CD14-positive monocyte (primary cell): ENCODE measurements at regions not wholly inside any gene's neighbourhood (a gene's known extent, or its start where the extent isn't known, plus 50 kb on each side); places are given as distances from the start of the nearest gene placed in this dataset.

ENCODE experiments used
- DNase-seq, 3 donors: peaks; one replicate each; pipeline ENCODE4 v3.0.0-alpha.2; 2011 to 2022
- H2AFZ ChIP-seq: 2 replicates; pipeline ENCODE4 v1.6.0; 2012; ENCODE audit warnings: mild to moderate bottlenecking, low read depth, low read length, inconsistent platforms; ENCODE audit not compliant: insufficient read depth, poor library complexity, severe bottlenecking
- H3K27ac ChIP-seq, 2 donors: 1 replicate in 1 of 2; 2 replicates in 1 of 2; pipeline ENCODE4 v1.5.1; 2012 to 2013; ENCODE audit warnings: low read length in 2 of 2, control low read depth in 1 of 2, inconsistent platforms in 1 of 2, low read depth in 1 of 2, mild to moderate bottlenecking in 1 of 2
- H3K27me3 ChIP-seq, 2 donors: one replicate each; pipeline versions ENCODE4 v1.6.0 to v1.6.1; 2011 to 2013; ENCODE audit warnings: low read length in 2 of 2; ENCODE audit not compliant: control insufficient read depth in 2 of 2, insufficient read depth in 2 of 2
- H3K36me3 ChIP-seq, 2 donors: replicated peaks in 1 of 2; 1 replicate in 1 of 2; 2 replicates in 1 of 2; pipeline versions ENCODE4 v1.5.1 to v1.6.1; 2012 to 2013; ENCODE audit warnings: low read length in 2 of 2, control low read depth in 1 of 2, inconsistent platforms in 1 of 2, mild to moderate bottlenecking in 1 of 2; ENCODE audit not compliant: insufficient read depth in 2 of 2, control insufficient read depth in 1 of 2
- H3K4me1 ChIP-seq, 2 donors: 1 replicate in 1 of 2; 2 replicates in 1 of 2; pipeline versions ENCODE4 v1.5.1 to v1.6.1; 2012 to 2013; ENCODE audit warnings: low read length in 2 of 2, control low read depth in 1 of 2, inconsistent platforms in 1 of 2, mild to moderate bottlenecking in 1 of 2, moderate library complexity in 1 of 2; ENCODE audit not compliant: insufficient read depth in 2 of 2, control insufficient read depth in 1 of 2
- H3K4me2 ChIP-seq: replicated peaks from 2 replicates; pipeline ENCODE3; 2012; ENCODE audit warnings: low read length, moderate library complexity, mild to moderate bottlenecking; ENCODE audit not compliant: poor library complexity, severe bottlenecking; ENCODE audit errors: extremely low read depth
- H3K4me3 ChIP-seq, 3 experiments: fragments of 200-600 bp in 1 of 3; sonication (generic) in 1 of 3; replicated peaks in 1 of 3; 1 replicate in 2 of 3; 2 replicates in 1 of 3; pipeline ENCODE4 v1.5.1; 2011 to 2013; ENCODE audit warnings: low read length in 3 of 3, mild to moderate bottlenecking in 3 of 3, control low read depth in 2 of 3, low read depth in 2 of 3, inconsistent platforms in 1 of 3, moderate library complexity in 1 of 3
- H3K79me2 ChIP-seq: 2 replicates; pipeline ENCODE4 v1.6.0; 2012; ENCODE audit warnings: mild to moderate bottlenecking, control low read depth, inconsistent platforms, low read length, moderate library complexity; ENCODE audit not compliant: insufficient read depth
- H3K9ac ChIP-seq: 2 replicates; pipeline ENCODE4 v1.6.0; 2017; ENCODE audit warnings: low read length, mild to moderate bottlenecking; ENCODE audit not compliant: insufficient read depth, poor library complexity, severe bottlenecking
- H3K9me3 ChIP-seq, 2 donors: replicated peaks in 1 of 2; 1 replicate in 1 of 2; 2 replicates in 1 of 2; pipeline versions ENCODE4 v1.5.1 to v1.6.1; 2012 to 2013; ENCODE audit warnings: low read length in 2 of 2, control low read depth in 1 of 2; ENCODE audit not compliant: control insufficient read depth in 1 of 2, insufficient read depth in 1 of 2
- H4K20me1 ChIP-seq: 2 replicates; pipeline ENCODE4 v1.6.0; 2012; ENCODE audit warnings: mild to moderate bottlenecking, low read length, control low read depth, moderate library complexity; ENCODE audit not compliant: insufficient read depth
- H3K27ac Mint-ChIP-seq, 7 donors: one replicate each; pipeline ENCODE4 v1.8.0; 2020; ENCODE audit warnings: mild to moderate bottlenecking in 7 of 7, mixed read lengths in 7 of 7, moderate library complexity in 6 of 7, inconsistent platforms in 2 of 7
- H3K27me3 Mint-ChIP-seq, 3 donors: one replicate each; pipeline ENCODE4 v1.8.0; 2021 to 2022; ENCODE audit warnings: low read depth in 3 of 3, mild to moderate bottlenecking in 3 of 3, mixed read lengths in 3 of 3, moderate library complexity in 3 of 3, inconsistent platforms in 1 of 3
- H3K36me3 Mint-ChIP-seq, 2 donors: one replicate each; pipeline ENCODE4 v1.8.0; 2020; ENCODE audit warnings: mixed read lengths in 2 of 2, inconsistent platforms in 1 of 2, mild to moderate bottlenecking in 1 of 2
- H3K4me1 Mint-ChIP-seq: one replicate; pipeline ENCODE4 v1.8.0; 2020; ENCODE audit warnings: mild to moderate bottlenecking, mixed read lengths
- H3K4me3 Mint-ChIP-seq, 2 donors: one replicate each; pipeline ENCODE4 v1.8.0; 2020; ENCODE audit warnings: mild to moderate bottlenecking in 2 of 2, mixed read lengths in 2 of 2, moderate library complexity in 1 of 2
- H3K9me3 Mint-ChIP-seq, 7 donors: one replicate each; pipeline ENCODE4 v1.8.0; 2020 to 2022; ENCODE audit warnings: mixed read lengths in 7 of 7, mild to moderate bottlenecking in 6 of 7, moderate library complexity in 6 of 7, inconsistent platforms in 2 of 7
- WGBS: methylation state at CpG from one replicate; pipeline ENCODE4 v1.1.5; 2013; ENCODE audit warnings: missing lambda C conversion rate; ENCODE audit not compliant: insufficient coverage; 5-methylcytosine and 5-hydroxymethylcytosine counted together
- intact Hi-C, 2 donors: fragments of 100-400 bp; cut with micrococcal nuclease; formaldehyde crosslinking; loops; one replicate each; pipeline versions ENCODE4 v1.15.0 to v1.15.1; 2023
- TF ChIP-seq, protein P1 (sequence below): fragments of 200-600 bp; IDR thresholded peaks from one replicate; pipeline ENCODE4 v1.8.0; 2022; ENCODE audit warnings: antibody characterized with exemption, mild to moderate bottlenecking

DNA sequence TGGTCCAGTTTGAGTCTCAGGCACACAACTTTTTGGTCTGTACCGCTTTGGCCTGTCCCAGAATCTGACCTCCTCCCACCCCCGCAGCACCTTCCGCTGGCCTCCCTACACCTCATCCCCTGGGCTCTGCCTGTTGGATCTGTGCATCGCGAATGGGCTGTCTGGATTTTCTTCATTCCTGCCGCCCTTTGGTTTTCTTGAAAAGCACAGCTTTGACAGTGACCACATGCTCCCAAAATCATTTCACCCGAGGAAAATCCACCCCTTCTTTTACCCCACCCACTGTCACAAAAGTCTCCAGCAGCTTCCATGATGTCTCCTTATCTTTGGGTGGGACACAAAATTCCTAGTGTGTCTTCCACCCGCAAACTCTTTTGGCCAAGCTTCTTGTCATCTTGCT lies 65.0 kb upstream of the SSX2IP start:
- Histone ChIP-seq H3K4me2 (no peak overlapping the region), H3K9me3 (no peaks in the 10 kb centered on the region), H3K4me3 (no peak overlapping the region), H3K9ac (no peak overlapping the region), H2AFZ (no peak overlapping the region), H3K36me3 (no peaks in the 10 kb centered on the region), H3K27ac (no peak overlapping the region), H3K4me1 (peaks cover 10 to 11% of the 10 kb centered on the region in 2 donors), H3K27me3 (no peaks in the 10 kb centered on the region), H4K20me1 (no peaks in the 10 kb centered on the region), H3K79me2 (no peaks in the 10 kb centered on the region)
- TF ChIP-seq, protein P1, sequence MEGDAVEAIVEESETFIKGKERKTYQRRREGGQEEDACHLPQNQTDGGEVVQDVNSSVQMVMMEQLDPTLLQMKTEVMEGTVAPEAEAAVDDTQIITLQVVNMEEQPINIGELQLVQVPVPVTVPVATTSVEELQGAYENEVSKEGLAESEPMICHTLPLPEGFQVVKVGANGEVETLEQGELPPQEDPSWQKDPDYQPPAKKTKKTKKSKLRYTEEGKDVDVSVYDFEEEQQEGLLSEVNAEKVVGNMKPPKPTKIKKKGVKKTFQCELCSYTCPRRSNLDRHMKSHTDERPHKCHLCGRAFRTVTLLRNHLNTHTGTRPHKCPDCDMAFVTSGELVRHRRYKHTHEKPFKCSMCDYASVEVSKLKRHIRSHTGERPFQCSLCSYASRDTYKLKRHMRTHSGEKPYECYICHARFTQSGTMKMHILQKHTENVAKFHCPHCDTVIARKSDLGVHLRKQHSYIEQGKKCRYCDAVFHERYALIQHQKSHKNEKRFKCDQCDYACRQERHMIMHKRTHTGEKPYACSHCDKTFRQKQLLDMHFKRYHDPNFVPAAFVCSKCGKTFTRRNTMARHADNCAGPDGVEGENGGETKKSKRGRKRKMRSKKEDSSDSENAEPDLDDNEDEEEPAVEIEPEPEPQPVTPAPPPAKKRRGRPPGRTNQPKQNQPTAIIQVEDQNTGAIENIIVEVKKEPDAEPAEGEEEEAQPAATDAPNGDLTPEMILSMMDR = no peak
- Mint-ChIP-seq H3K4me1 (peaks cover 16% of the 10 kb centered on the region), H3K4me3 (no peak overlapping the region), H3K36me3 (no peaks in the 10 kb centered on the region), H3K27ac (no peak overlapping the region), H3K9me3 (peaks cover 0 to 6% (median 0%) of the 10 kb centered on the region in 7 donors), H3K27me3 (peaks cover 4 to 11% (median 9%) of the 10 kb centered on the region in 3 donors)
- intact Hi-C loops = loop anchor here in 1 of 2 donors (10.0 kb wide), 1 partner anchor 310 kb away; no protein-coding TSS in a partner anchor
- 100% methylated on average over 8 of the region's 8 CpGs for WGBS
- no peak for DNase-seq

DNA sequence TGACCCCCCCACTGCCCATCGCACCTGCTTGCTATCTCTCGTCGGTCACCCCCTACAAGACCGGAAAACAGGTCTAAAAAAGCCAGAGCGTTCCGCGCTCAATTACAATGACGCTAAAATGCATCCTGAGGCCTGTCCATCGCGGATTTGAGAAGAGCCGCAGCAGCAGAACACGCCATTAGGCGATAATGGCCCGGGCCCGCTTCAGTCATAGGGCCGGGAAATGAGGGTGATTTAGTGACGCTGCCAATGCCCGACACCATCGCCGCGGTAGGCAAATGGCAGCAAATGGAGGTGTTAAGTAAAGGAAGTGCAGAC lies 64.1 kb upstream of the SSX2IP start:
- Histone ChIP-seq H3K27me3 (no peaks in the 10 kb centered on the region), H3K79me2 (no peaks in the 10 kb centered on the region), H3K27ac (no peak overlapping the region), H4K20me1 (no peaks in the 10 kb centered on the region), H3K9ac (no peak overlapping the region), H3K9me3 (no peaks in the 10 kb centered on the region), H3K4me1 (peaks cover 8% of the 10 kb centered on the region in 2 donors), H3K4me3 (no peak overlapping the region), H3K36me3 (no peaks in the 10 kb centered on the region), H3K4me2 (no peak overlapping the region), H2AFZ (no peak overlapping the region)
- intact Hi-C loops = loop anchor here (5.0 to 10.0 kb wide), 2 partner anchors 310 to 612 kb away; partner anchors contain the start of gene PRKACB (in 1 of the 2)
- peaks cover 0 to 6% (median 0%) of the 10 kb centered on the region in 7 donors for H3K9me3 Mint-ChIP-seq
- TF ChIP-seq, protein P1 = no peak
- H3K36me3 Mint-ChIP-seq = no peaks in the 10 kb centered on the region
- WGBS = 88% methylated on average over 21 of the region's 21 CpGs
- peaks cover 4 to 10% (median 8%) of the 10 kb centered on the region in 3 donors for H3K27me3 Mint-ChIP-seq
- H3K4me3 Mint-ChIP-seq = no peak overlapping the region
- DNase-seq = no peak
- peaks cover 11% of the 10 kb centered on the region for H3K4me1 Mint-ChIP-seq
- no peak overlapping the region for H3K27ac Mint-ChIP-seq
